ENCODE measurements at regions not wholly inside any gene's neighbourhood (a gene's known extent, or its start where the extent isn't known, plus 50 kb on each side); places are given as distances from the start of the nearest gene placed in this dataset.
A peak's percentile ranks its signal among the peaks of the same experiment; 100 is the strongest.

GRCh38 chr7:91668217-91668616 lies 212.3 kb downstream of the MTERF1 start:
- no peak for DNase-seq
- Mint-ChIP-seq H3K9me3 (peaks cover 2% of the 10 kb centered on the region), H3K4me3 (no peak overlapping the region), H3K36me3 (ENCODE audit: low read depth) (no peaks in the 10 kb centered on the region), H3K27me3 (peaks cover 6% of the 10 kb centered on the region), H3K27ac (no peak overlapping the region), H3K4me1 (no peaks in the 10 kb centered on the region)
- CTCF ChIA-PET: no interaction called here
- POLR2A ChIA-PET: no interaction called here

DNA sequence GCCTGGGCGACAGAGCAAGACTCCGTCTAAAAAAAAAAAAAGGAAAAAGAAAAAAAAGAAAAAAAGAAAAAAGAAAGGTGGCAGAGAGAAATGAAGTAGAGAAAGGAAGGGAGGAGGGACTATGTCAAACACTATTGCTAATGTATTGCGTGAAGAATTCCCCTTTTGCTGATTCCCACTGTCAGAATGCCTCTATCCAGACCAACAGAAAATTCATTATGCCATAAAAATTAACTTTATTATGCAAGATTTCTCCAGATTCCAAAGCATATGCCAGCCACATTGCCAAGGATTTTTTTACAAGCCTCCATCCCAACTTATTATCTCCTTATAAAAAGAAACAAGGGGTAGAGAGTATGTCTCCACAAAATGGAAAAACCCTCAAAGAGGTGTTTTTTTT lies 209.3 kb downstream of the MTERF1 start:
- no peaks in the 10 kb centered on the region for H3K4me1 Mint-ChIP-seq
- POLR2A ChIA-PET: no interaction called here
- H3K27ac Mint-ChIP-seq: no peak overlapping the region
- CTCF ChIA-PET: no interaction called here
- peaks cover 4% of the 10 kb centered on the region for H3K27me3 Mint-ChIP-seq
- H3K9me3 Mint-ChIP-seq: no peaks in the 10 kb centered on the region
- no peaks in the 10 kb centered on the region for H3K36me3 Mint-ChIP-seq (ENCODE audit: low read depth)
- DNase-seq: no peak
- H3K4me3 Mint-ChIP-seq: no peak overlapping the region

DNA sequence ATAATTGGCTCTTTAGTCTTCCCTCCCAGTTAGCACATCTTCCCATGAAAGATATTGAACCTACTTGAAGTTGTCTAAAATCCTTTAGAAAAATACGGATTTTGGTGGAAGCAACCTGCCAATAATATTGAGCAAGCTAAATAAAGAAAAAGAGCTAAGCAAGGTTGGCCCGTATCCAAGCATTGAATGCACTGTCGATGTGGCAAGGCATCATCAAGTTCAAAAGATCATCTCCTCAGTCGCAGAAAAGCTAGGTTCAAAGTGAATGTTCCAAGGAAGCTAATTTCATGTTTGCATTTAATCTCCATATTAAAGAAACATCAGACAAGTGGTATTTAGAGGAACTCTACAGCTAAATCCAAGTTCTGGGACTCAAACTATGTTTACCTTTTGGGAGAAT lies 206.0 kb downstream of the MTERF1 start:
- no peaks in the 10 kb centered on the region for H3K4me1 Mint-ChIP-seq
- no peaks in the 10 kb centered on the region for H3K27me3 Mint-ChIP-seq
- POLR2A ChIA-PET: no interaction called here
- H3K27ac Mint-ChIP-seq: no peak overlapping the region
- DNase-seq: no peak
- no peaks in the 10 kb centered on the region for H3K9me3 Mint-ChIP-seq
- H3K4me3 Mint-ChIP-seq: no peak overlapping the region
- CTCF ChIA-PET: no interaction called here
- no peaks in the 10 kb centered on the region for H3K36me3 Mint-ChIP-seq (ENCODE audit: low read depth)

- Mint-ChIP-seq H3K36me3 (ENCODE audit: low read depth) (no peaks in the 10 kb centered on the region), H3K27me3 (no peaks in the 10 kb centered on the region), H3K4me1 (no peaks in the 10 kb centered on the region), H3K27ac (no peak overlapping the region), H3K9me3 (peaks cover 19% of the 10 kb centered on the region), H3K4me3 (no peak overlapping the region)
- ChIA-PET CTCF (no interaction called here), POLR2A (no interaction called here)
- DNase-seq: no peak
Observed at GRCh38 chr7:91681718-91682117, 198.8 kb downstream of the MTERF1 start.

DNA sequence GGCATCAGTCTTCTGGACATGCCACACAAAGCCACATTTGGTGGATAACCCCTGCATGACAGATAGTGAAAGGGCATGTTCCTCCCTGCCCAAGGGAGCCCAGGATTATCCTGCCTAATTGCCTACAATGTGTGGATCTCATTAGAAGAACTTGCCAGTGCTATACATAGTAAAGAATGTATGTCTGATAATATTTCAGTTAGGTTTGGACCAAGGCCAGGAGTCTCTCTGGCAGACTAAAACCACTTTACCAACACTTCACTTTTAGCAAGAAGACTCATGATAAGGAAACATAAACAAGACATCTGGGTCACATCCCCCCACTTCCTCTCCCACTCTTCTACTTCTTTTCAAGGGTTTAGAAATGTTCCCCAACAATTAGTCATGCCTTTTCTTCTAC lies 196.7 kb downstream of the MTERF1 start:
- no peak overlapping the region for H3K27ac Mint-ChIP-seq
- no peak overlapping the region for H3K4me3 Mint-ChIP-seq
- peaks cover 19% of the 10 kb centered on the region for H3K9me3 Mint-ChIP-seq
- no peak for DNase-seq
- H3K27me3 Mint-ChIP-seq: no peaks in the 10 kb centered on the region
- no peaks in the 10 kb centered on the region for H3K36me3 Mint-ChIP-seq (ENCODE audit: low read depth)
- ChIA-PET CTCF (no interaction called here), POLR2A (no interaction called here)
- no peaks in the 10 kb centered on the region for H3K4me1 Mint-ChIP-seq

GRCh38 chr7:91685544-91685943 lies 195.0 kb downstream of the MTERF1 start:
- H3K27me3 Mint-ChIP-seq: no peaks in the 10 kb centered on the region
- no peaks in the 10 kb centered on the region for H3K36me3 Mint-ChIP-seq (ENCODE audit: low read depth)
- no peak for DNase-seq

GRCh38 chr7:91690541-91691070 lies 189.9 kb downstream of the MTERF1 start:
- CTCF ChIA-PET: no interaction called here
- Mint-ChIP-seq H3K4me3 (no peak overlapping the region), H3K4me1 (no peaks in the 10 kb centered on the region), H3K36me3 (ENCODE audit: low read depth) (no peaks in the 10 kb centered on the region), H3K27ac (no peak overlapping the region), H3K27me3 (no peaks in the 10 kb centered on the region), H3K9me3 (no peaks in the 10 kb centered on the region)
- no peak for DNase-seq
- POLR2A ChIA-PET: no interaction called here

More at GRCh38 chr7:91685544-91685943, 195.0 kb downstream of the MTERF1 start:
- CTCF ChIA-PET: no interaction called here
- no peak overlapping the region for H3K27ac Mint-ChIP-seq
- peaks cover 11% of the 10 kb centered on the region for H3K9me3 Mint-ChIP-seq
- H3K4me1 Mint-ChIP-seq: no peaks in the 10 kb centered on the region
- H3K4me3 Mint-ChIP-seq: no peak overlapping the region
- POLR2A ChIA-PET: no interaction called here

DNA sequence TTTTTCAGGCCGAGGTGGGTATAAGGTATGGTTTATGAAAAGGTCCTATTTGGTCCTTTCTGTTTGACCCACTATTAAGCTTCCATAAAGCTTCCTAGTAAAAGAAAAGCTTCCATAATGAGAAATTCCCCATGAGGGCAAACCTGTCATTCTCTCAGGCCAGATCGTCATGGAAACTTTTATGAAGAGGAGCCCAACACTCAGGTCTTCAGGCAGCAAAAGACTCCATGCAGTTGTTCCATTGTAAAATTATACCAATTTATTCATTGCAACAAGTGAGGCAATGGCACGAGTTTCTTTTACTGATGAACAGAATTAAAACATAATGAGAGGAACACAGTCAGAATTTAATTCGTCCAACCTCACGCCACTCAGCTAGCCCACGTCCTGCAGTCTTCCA lies 188.6 kb downstream of the MTERF1 start:
- Mint-ChIP-seq H3K4me3 (no peak overlapping the region), H3K4me1 (no peaks in the 10 kb centered on the region), H3K36me3 (ENCODE audit: low read depth) (no peaks in the 10 kb centered on the region), H3K9me3 (no peaks in the 10 kb centered on the region), H3K27me3 (no peaks in the 10 kb centered on the region), H3K27ac (no peak overlapping the region)
- ChIA-PET CTCF (no interaction called here), POLR2A (no interaction called here)
- no peak for DNase-seq

DNA sequence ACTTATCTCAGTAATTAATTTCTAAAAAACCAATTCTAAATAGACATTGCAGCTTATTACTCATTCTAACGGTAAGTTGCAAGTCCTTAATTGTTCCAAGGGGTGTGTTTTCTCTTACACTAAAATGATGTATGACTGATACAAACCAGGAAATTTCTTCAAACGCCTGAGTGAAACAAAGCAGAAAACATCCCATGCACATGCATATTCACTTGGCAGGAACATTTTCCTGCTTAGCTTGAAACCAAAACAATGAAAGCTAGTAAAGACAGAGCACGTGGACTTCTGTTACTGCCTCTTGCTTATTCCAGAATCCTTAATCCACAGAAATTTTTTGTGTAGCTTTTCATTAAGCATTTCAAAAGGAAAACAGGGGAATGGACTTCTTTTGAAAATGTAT lies 187.7 kb downstream of the MTERF1 start:
- no peaks in the 10 kb centered on the region for H3K4me1 Mint-ChIP-seq
- no peaks in the 10 kb centered on the region for H3K9me3 Mint-ChIP-seq
- no peak for DNase-seq
- no peak overlapping the region for H3K27ac Mint-ChIP-seq
- no peak overlapping the region for H3K4me3 Mint-ChIP-seq
- ChIA-PET CTCF (no interaction called here), POLR2A (no interaction called here)
- H3K27me3 Mint-ChIP-seq: no peaks in the 10 kb centered on the region
- no peaks in the 10 kb centered on the region for H3K36me3 Mint-ChIP-seq (ENCODE audit: low read depth)

GRCh38 chr7:91694351-91694841 lies 186.1 kb downstream of the MTERF1 start:
- no peaks in the 10 kb centered on the region for H3K27me3 Mint-ChIP-seq
- ChIA-PET POLR2A (no interaction called here), CTCF (no interaction called here)
- no peaks in the 10 kb centered on the region for H3K36me3 Mint-ChIP-seq (ENCODE audit: low read depth)
- DNase-seq: no peak
- H3K4me3 Mint-ChIP-seq: no peak overlapping the region
- H3K9me3 Mint-ChIP-seq: peaks cover 2% of the 10 kb centered on the region
- H3K4me1 Mint-ChIP-seq: no peaks in the 10 kb centered on the region
- no peak overlapping the region for H3K27ac Mint-ChIP-seq

- no peak for DNase-seq
- Mint-ChIP-seq H3K4me3 (no peak overlapping the region), H3K27me3 (no peaks in the 10 kb centered on the region), H3K4me1 (no peaks in the 10 kb centered on the region), H3K9me3 (peaks cover 5% of the 10 kb centered on the region), H3K27ac (no peak overlapping the region), H3K36me3 (ENCODE audit: low read depth) (no peaks in the 10 kb centered on the region)
- ChIA-PET POLR2A (no interaction called here), CTCF (no interaction called here)
Observed at GRCh38 chr7:91710881-91711280, 169.6 kb downstream of the MTERF1 start.

- H3K4me3 Mint-ChIP-seq: no peak overlapping the region
- no peak for DNase-seq
- H3K4me1 Mint-ChIP-seq: no peaks in the 10 kb centered on the region
- H3K27me3 Mint-ChIP-seq: no peaks in the 10 kb centered on the region
- no peaks in the 10 kb centered on the region for H3K36me3 Mint-ChIP-seq (ENCODE audit: low read depth)
- H3K27ac Mint-ChIP-seq: peak overlapping the region; percentile 15
- ChIA-PET POLR2A (no interaction called here), CTCF (no interaction called here)
- H3K9me3 Mint-ChIP-seq: peaks cover 2% of the 10 kb centered on the region
Observed at GRCh38 chr7:91713669-91714068, 166.8 kb downstream of the MTERF1 start.

- Mint-ChIP-seq H3K27me3 (no peaks in the 10 kb centered on the region), H3K36me3 (ENCODE audit: low read depth) (no peaks in the 10 kb centered on the region), H3K9me3 (peaks cover 5% of the 10 kb centered on the region), H3K4me3 (no peak overlapping the region), H3K4me1 (no peaks in the 10 kb centered on the region), H3K27ac (no peak overlapping the region)
- CTCF ChIA-PET: no interaction called here
- DNase-seq: no peak
- POLR2A ChIA-PET: no interaction called here
Observed at GRCh38 chr7:91717681-91718470, 162.6 kb downstream of the MTERF1 start.

- CTCF ChIA-PET: no interaction called here
- no peaks in the 10 kb centered on the region for H3K27me3 Mint-ChIP-seq
- H3K4me3 Mint-ChIP-seq: no peak overlapping the region
- POLR2A ChIA-PET: no interaction called here
- H3K4me1 Mint-ChIP-seq: no peaks in the 10 kb centered on the region
- DNase-seq: no peak
- H3K9me3 Mint-ChIP-seq: peaks cover 5% of the 10 kb centered on the region
- H3K36me3 Mint-ChIP-seq (ENCODE audit: low read depth): no peaks in the 10 kb centered on the region
- H3K27ac Mint-ChIP-seq: no peak overlapping the region
Observed at GRCh38 chr7:91719008-91719407, 161.5 kb downstream of the MTERF1 start.
